GM19468 (cell line): ENCODE measurements at regions not wholly inside any gene's neighbourhood (a gene's known extent, or its start where the extent isn't known, plus 50 kb on each side); places are given as distances from the start of the nearest gene placed in this dataset.
"Not testable (repeated sequence)": the region's sequence is repeated elsewhere in the genome, so short reads cannot be mapped to it uniquely, and the experiment has no call there.

Experiments used
- ATAC-seq: cut with Tn5 transposase; IDR thresholded peaks from one replicate; pipeline ENCODE4 v1.9.1; 2021; ENCODE audit warnings: mild to moderate bottlenecking, moderate library complexity, moderate number of reproducible peaks; ENCODE audit not compliant: unreplicated experiment; ENCODE audit errors: extremely low read depth

- ATAC-seq: no peak
These were observed 299.3 kb upstream of the XYLT1 start for GRCh38 chr16:17770104-17770503.

- ATAC-seq: no peak
These were observed 298.3 kb upstream of the XYLT1 start for GRCh38 chr16:17769065-17769464.

DNA sequence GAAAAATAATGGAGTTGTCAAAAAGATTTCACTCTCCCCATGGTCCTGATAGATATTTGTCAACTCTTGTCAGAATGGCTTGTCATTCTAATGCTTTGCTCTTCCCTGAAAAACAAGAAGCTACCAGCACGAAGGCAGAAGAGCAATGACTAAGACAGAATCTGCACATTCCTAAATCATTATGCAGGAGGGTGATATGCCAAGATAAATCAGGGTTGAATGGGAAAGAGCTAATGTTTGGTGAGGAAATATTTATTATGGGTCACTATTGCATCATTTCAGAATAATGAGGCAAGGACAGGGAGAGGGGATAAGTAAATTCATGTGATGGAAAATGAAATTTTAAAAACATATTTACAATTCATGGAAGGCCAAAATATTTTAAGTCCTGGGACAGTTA, 297.5 kb upstream of the XYLT1 start:
- no peak for ATAC-seq

- no peak for ATAC-seq
These were observed 295.3 kb upstream of the XYLT1 start for GRCh38 chr16:17766012-17766411.

GRCh38 chr16:17759451-17760390, 289.0 kb upstream of the XYLT1 start:
- no peak for ATAC-seq

DNA sequence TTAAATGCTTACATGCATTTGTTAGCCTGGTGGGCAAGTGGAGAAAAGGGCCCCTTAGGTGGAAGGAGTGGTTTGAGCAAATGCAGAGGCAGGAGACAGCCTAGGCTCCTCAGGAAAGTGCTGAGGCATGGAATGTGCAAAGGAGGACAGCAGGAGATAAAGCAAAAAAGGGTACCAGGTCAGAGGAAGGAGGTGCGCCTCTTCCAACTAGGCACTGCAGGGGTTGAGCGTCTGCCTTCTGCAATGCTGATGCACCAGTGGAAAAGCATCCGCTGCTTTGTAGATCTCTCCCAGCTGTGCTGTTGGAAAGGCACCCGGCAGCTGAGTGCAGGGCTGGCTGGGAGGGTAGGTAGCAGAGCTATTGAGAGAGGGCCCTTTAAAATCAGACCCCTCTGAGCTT, 287.0 kb upstream of the XYLT1 start:
- ATAC-seq: no peak

DNA sequence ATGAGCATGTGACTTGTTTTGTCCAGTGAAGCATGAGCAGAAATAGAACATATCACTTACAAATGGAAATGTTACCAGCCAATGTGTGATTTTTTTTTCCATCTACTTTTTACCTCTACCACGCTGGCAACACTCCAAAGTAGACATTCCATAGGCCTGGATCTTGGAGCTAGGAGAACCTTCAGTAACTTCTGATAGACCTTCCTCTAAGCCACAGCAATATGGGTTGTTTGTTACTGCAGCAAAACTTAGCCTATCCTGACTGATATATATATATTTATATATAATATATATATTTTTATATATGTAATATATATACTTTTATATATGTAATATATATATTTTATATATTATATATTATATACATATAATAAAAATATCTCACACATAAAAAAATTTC, 284.4 kb upstream of the XYLT1 start:
- ATAC-seq: no peak

DNA sequence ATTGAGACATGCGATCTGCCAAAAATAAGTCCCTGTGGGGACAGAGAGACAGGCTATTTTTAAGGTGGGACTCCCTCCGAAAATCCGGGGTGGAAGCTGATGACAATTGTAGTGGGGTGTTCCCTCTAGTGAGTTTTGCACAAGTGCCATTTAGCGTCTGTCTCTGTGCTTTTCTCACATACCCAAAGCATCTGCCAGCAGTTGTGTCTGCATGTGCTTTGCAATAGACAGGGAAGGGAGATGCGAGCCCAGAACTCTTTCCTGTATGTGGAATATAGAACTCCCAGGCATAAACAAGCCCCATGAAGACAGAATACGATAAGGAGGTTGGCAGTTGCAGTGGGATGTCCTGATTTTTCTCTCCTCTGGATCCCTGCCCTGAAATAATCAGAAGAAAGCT, 282.7 kb upstream of the XYLT1 start:
- ATAC-seq: no peak

GRCh38 chr16:17749706-17750105, 278.9 kb upstream of the XYLT1 start:
- ATAC-seq: no peak

DNA sequence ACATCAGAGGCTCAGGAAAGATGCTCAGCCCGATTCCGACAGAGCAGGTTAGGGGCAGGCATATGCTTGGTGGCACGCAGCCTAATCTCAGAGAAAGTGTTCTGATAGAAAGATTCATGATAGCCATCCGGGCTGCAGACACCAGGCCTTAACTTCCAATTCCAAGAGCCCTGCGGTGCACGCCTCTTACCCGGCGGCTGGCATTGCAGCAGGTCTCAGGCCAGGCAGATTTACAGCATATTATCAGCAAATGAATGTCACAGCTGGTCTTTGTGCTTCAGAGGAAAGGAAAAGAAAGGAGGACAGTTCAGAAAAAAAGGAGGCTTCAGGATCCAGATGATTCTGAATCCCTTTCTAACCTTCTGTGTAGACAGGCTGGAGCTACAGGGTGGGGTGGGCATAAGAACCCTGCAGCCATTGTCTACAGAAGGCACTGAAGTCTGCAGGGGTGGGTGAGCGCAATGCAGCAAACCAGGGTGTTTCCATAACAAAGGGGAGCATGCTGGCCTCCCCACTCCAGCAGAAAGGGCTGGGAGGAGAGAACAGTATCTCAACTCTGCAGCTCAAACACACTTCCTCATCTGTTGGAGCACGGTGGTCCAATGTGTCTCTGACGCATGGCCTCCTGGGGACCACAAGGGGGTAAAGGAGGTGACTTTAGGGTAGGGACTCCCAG, 277.4 kb upstream of the XYLT1 start:
- ATAC-seq: no peak

- no peak for ATAC-seq
These were observed 276.5 kb upstream of the XYLT1 start for GRCh38 chr16:17747081-17747756.

DNA sequence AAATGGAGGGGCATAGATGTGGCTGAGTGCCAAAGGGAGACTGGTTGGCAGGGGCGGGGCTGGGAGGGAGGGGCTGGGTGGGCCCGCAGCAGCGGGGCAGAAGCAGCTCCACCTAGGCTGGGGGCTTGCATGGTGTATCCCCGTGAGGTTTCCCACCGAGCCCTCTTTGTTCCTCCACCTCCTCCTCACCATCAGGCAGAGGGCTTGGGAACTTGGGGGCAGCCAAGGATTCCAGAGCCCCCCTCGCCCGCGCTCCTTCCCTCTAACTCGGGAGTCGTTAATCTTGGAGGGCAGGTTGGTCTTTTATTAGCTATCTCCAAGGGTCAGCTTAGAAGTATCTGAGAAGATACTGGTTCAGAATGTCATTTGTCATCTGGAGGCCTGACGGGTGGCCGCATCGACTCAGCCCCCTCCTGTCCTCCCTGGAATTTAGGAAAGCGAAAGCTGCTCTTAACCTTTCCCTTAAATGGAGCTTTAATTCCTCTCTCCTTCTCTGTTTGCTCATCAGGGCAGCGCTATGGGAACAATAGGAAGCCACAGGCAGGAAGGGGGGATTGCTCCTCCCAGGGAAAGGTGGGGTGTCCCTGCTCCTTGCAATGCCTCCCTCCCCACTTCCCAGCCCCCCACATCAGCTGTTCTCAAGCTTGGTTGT, 274.3 kb upstream of the XYLT1 start:
- no peak for ATAC-seq

GRCh38 chr16:17743578-17743977, 272.8 kb upstream of the XYLT1 start:
- ATAC-seq: no peak

DNA sequence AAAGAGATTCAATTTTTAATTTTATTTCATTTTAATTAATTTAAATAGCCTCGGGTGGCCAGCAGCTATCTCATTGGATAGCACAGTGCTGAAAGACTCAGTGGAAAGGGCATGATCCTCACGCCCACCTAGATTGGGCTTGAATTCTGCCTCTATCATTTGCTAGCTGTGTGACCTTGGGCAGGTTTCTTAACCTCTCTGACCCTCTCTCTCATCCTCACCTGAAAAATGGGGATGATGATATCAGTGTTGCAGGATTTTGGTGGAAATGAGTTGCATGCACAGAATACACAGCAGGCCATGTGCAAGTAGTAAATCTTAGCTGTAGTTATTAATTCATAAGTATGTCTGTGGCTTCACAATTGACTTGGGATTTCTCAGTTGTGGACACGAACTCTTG, 272.4 kb upstream of the XYLT1 start:
- no peak for ATAC-seq

GRCh38 chr16:17735099-17735498, 264.3 kb upstream of the XYLT1 start:
- not testable (repeated sequence) for ATAC-seq

GRCh38 chr16:17729820-17730219, 259.1 kb upstream of the XYLT1 start:
- no peak for ATAC-seq

DNA sequence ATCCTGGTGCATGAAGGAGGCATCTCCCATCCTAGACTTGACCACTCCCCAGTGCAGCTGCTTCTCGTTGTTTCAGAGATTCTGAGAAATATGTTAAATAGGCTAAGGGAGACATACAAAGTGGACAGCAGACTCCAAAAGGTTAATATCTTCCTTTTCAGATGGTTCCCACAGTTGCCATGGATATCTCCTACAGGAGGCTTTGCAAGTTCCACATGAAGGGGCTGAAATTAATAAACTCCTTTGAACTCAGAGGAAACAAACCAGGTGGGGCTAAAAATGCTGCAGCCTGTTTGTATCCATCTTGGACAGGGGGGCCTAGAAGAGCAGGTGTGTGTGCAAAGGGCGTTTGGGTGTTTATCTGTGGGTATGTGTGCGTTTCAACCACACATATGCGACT, 257.4 kb upstream of the XYLT1 start:
- ATAC-seq: no peak

DNA sequence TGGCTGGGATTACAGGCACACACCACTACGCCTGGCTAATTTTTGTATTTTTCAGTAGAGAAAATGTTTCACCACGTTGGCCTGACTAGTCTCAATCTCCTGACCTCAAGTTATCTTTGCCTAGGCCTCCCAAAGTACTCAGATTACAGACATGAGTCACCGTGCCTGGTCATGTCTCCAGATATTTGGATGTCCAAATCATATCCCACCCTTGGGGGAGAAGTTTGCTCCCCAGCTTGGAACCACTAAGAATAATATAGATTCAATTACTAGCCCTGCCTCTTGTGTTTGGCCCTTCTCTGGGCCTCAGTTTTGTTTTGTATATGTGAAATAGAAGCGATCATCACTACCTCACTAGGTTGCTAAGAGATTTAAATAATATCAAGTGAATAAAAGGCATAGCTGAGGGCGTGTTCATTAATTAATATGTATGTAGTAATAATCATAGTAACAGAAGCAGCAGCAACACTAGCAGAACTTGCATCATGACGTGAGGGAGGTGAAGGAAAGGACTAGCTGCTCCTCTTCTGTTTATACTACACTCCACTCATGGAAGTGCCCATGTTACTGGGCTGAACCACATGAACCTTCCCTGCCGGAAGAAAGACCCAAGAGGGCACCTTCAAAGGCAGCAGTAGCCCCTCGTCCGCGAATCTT, 253.6 kb upstream of the XYLT1 start:
- ATAC-seq: no peak

DNA sequence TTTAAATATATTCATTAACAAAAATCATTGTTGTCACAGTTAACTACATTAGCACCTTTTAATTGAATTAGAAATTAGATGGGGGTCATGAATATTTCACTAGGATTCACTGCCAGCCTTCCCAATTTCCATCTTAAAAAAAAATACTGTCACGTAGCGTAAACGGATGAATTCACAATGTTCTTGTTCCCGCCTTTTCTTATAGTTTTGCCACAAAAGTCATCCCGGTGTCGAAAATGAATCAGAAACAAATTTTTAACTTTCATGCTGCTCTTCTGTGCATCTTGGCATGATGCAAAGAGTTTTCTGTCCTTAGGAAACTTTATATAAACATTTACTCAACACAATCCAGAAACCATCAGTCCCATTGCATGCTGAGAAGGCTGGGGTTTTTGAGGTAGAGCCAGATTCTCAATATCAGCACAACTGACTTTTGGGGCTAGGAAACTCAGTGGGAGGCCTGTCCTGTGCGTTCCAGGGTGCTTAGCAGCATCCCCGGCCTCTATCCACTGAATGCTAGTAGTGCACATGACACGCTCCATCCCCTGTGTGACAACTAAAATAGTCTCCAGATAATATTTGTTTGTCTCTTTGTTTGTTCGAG, 252.9 kb upstream of the XYLT1 start:
- no peak for ATAC-seq

DNA sequence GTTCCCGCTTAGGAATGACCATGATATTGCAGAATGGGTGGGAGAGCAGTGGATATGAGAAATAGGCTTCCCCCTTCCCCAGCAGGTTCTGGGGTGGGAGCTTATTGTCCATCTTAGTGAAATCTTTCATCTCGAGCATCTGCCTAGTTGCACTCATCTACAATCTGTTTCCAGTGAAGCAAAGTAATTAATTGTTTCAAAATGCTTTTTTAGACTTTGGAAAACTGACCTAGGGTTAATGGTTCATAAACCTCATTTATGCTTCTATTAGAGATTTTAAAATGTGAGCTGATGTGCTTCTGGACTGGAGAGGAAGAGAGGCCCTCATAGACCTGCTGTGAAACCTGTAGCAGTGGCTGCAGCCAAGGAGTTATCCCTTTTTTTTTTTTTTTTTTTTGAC, 247.7 kb upstream of the XYLT1 start:
- no peak for ATAC-seq
